ENCODE measurements at regions not wholly inside any gene's neighbourhood (a gene's known extent, or its start where the extent isn't known, plus 50 kb on each side); places are given as distances from the start of the nearest gene placed in this dataset.
"Not testable (repeated sequence)": the region's sequence is repeated elsewhere in the genome, so short reads cannot be mapped to it uniquely, and the experiment has no call there.

GRCh38 chr5:70585996-70586395, 170.8 kb downstream of the GTF2H2C_2 start:
- H3K4me1 Mint-ChIP-seq; H3K9me3 Mint-ChIP-seq; H3K36me3 Mint-ChIP-seq; H3K27ac Mint-ChIP-seq; H3K4me3 Mint-ChIP-seq; POLR2A ChIA-PET; H3K27me3 Mint-ChIP-seq; ATAC-seq (ENCODE audit: low read depth): not testable (repeated sequence)
- DNase-seq = peak; percentile 46

All from activated naive CD8-positive, alpha-beta T cell treated with anti-CD3 and anti-CD28 coated beads, Interleukin-2, amount 10 ng/mL, durations not matched to agents 7 days and 5 days (primary cell).